ENCODE measurements at regions not wholly inside any gene's neighbourhood (a gene's known extent, or its start where the extent isn't known, plus 50 kb on each side); places are given as distances from the start of the nearest gene placed in this dataset.

DNA sequence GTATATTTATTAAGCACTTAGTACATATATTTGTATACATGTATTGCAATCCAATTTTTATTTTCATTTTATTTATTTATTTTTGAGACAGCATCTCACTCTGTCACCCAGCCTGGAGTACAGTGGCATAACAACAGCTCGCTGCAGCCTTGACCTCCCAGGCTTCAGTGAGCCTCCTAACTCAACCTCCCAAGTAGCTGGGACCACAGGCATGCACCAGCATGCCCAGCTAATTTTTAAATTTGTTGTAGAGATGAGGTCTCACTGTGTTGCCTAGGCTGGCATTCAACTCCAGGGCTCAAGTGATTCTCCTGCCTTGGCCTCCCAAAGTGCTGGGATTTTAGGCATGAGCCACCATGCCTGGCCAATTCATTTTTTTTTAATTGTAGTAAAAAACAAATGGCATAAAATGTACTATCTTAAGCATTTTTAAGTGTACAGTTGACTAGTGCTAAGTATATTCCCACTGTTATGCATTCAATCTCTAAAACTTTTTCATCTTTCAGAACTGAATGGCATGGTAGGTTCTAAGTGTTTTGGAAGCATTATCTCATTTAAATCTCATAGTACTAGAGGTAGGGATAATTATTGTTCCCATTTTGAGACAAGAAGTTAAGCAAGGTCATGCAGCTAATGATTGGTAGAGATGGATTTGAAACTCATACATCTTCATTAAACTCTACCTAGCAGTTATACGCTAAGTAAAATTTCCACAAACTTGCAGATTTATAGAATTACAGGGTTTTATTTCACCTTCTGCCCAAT is 264.0 kb upstream of the NFE2L3 start:
- DNase-seq (ENCODE audit: extremely low read depth, low read depth): no peak

DNA sequence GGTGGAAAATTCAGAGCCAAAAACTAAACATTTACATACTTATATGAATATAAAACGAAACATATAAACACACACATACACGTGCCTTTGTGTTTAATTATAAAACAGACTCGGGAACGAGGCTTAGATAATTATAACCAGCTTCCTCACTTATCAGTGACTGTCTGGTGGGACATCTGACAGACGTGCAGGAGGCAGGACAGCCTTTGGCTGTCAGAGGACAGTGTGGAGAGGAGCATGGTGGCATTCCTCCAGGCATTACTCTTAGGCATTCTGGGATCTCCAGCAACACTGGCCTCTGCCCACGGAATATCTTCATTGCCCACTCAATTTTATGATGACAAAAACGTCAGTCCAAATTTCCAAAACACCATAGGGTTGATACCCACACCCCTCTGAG is 262.2 kb upstream of the NFE2L3 start:
- no peak for DNase-seq (ENCODE audit: extremely low read depth, low read depth)

DNA sequence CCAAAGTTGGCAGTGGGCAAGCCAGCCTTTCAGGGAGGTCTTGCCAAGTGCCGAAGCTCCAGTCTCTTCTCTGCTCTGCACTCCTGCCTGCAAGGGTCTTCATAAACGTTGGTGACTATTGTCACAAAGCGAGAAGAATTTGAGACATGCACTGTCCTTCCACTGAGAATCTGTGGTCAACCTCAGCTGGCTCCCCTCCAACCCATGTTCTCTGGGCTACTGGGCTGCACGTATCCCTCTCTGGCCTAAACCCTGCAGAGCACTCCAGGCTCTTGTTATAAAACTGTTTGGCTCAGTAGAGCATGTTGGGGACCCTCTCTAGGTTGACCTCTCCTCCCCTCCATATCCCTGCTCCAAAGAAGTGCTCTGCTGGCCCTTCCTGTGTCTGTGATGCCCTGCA is 260.4 kb upstream of the NFE2L3 start:
- no peak for DNase-seq (ENCODE audit: extremely low read depth, low read depth)

DNA sequence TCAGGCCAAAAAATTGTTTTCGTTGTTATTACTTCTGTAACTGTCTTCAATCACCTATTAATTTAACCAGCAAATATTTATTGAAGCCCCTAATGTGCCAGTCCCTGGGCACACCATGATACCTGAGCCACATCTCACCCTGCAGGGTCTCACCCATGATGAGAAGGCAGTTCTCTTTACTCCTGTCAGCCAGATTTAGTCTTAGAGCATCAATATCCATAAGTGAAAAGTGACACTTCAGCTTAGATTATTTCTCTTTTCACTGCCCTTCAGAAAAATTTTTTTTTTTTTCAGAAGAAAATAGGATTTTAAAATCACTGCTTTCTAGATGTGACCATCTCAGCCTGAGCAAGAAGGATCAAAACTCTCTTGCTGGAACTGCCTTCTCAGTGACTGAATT is 258.6 kb upstream of the NFE2L3 start:
- DNase-seq (ENCODE audit: extremely low read depth, low read depth): no peak

DNA sequence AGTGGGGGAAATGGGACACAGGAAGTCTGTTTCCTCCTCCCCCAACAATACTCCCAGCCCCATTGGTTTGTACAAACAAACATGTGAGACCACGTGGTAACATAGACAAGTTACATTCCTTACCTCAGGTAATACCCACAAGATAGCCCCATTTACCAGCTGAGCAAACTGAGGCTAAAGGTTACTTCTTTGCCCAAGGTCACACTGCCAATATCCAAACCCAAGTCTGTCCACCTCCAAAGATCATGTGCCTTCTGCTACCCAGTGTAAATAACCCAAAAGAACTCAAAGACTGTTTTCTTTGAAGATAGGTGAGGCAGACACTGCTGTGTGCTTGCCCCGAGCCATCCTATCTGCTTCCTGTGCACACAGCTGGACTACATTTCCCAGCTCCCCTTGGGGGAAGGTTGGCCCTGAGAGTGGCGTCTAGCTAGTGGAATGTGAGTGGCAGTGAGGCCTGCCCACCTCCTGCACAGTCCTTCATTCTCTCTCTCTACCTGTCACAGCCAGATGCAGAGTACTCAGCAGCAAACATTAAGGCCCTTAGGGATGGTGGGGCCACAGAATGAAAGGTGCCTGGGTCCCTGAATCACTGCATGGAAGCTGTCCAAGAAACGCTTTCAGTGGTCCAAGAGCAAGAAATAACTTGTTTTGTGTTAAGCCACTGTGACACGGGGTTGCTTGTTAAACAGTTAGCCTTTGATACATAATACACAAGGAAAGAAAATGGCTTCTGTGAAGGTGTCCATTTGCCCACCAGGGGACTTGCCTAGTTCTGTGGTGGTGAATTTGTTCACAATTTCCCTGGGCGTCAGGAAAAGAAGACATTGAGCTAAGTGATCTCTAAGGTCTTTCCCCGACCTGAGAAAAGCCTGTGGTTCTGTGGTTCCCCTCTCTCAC is 257.7 kb upstream of the NFE2L3 start:
- peak; percentile 38 for DNase-seq (ENCODE audit: extremely low read depth, low read depth)

DNA sequence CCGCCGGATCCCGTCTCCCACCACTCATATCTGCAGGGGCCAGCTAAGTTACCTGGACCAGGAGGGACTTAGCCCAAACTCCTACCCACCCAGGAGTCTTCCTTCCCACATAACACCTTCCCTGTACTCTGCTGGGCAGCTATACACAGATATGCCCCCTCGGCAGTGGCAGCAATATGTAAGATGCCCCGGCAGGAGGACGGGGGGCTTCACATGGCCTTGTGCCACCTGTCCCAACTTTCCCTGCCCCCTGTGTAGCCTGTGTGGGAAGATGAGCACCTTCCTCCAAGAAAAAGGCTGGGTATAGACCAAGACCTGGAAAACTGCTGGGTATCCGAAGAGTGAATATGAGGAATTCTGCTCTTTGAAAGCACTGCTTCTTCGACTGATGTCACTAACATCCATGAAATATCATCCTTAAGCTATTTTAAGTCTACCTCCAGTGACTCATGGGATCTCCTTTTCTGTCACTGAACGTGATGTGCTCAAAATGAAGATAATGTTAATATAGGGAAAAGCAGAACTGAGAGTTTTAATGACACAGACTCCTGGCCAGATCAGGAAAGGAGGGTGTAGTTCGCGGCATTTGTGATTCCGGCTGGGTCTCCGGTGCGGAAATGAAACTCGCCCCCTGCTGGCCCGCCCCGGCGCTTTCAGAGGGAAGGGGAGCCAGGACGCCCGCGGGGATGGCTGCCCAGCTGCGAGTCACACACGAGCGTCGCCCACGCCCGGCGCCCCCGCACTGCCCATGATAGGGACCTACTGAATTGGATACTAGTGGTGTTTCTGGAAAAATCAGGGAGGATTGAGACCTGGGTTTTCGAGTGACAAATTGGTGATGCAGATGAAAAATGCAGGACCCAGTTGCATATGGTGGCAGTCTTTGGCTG is 256.9 kb upstream of the NFE2L3 start:
- DNase-seq (ENCODE audit: extremely low read depth, low read depth): peak; percentile 47

DNA sequence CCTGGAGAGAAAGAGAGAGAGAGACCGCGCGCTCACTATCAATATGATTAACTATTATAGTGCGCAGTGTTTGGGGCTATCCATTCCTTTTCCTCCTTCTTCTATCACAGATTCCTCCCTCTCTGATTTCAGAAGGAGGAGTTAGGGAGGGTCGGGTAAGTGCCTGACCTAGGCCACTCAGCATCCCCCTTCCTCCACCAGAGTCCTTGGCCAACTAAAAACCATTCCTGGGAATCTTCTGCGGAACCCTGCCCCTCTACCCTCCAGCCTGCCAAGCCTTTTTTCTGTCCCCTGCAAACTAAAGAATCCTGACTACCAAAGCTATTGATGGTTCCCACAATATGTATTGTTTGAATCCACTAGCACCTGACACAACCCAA is 256.2 kb upstream of the NFE2L3 start:
- DNase-seq (ENCODE audit: extremely low read depth, low read depth): no peak

DNA sequence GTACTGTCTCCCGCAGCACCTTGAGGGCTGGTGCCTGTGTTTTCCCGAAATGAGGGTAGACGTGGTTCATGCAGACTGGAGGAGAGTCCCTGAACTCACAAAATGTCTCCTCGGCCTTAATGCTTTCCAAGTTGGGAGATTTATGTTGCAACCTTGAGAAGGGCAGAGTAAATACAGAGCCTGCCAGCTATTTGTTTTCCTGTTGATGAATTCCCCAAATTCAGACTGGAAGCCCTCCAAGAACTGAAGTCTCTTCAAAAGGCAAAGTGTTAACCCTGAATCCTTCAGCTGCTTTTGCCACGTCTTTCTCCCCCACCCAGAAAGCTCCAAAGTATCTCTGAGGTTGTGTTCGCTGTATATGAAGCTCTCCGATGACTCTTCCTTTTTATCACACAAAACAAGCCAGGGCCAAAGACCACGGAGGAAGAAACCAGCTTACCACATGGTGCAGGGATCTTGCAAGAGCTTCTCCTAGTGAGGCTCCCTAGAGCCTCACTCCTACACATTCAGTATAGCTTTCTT is 254.7 kb upstream of the NFE2L3 start:
- no peak for DNase-seq (ENCODE audit: extremely low read depth, low read depth)

DNA sequence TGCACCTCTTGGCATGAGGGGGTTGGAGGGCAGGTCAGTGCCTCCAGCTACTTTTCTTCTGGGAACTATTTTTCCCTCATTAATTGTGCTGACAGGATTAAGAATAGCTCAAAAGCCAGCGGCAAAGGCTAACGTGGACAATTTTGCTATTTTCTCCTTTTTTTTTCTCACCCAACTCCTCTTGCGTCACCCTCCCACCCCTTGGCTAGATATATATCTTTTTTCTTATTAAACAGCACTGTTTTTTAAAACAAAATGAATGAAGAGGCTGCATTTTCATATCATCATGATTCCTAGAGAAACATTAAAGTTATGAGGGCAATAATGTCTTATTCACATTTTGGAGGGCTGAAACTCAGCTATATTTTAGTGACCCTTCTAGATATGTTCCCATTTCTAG is 251.8 kb upstream of the NFE2L3 start:
- DNase-seq (ENCODE audit: extremely low read depth, low read depth): no peak

DNA sequence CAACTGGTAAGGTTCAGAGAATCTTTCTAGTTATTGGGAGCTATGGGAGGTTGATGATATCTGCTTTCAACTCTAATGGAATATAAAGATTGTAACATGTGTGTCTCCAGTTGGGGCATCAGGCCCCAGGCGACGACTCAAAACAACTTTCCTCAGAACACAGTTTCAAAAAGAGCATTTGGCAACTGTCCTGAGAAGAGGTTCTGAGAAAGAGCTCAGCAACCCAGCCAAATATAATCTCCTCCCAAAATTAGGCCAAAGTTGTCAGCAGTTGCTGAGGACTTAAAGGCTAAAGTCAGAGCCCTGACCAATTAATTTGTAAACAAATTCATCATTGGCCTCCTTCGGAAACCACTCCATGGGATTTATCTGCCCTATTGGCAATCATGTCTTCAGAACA is 251.1 kb upstream of the NFE2L3 start:
- DNase-seq (ENCODE audit: extremely low read depth, low read depth): no peak

DNA sequence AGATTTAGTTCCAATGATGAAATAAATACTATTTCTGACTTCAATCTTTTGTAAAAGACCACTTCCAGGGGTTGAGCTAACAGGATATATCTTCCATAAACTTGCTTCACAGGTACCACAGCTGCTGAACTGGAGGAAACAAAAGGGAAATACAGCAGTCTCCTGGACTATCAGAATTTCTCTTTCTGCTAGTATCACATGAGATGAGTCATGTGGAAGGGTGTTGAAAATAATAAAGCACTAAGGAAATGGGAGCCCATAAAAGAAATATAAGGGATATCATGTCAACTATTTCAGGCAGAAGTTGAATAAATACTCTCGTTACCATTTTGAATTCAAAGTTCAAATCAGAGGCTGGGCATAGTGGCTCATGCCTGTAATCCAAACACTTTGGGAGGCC is 250.3 kb upstream of the NFE2L3 start:
- no peak for DNase-seq (ENCODE audit: extremely low read depth, low read depth)

DNA sequence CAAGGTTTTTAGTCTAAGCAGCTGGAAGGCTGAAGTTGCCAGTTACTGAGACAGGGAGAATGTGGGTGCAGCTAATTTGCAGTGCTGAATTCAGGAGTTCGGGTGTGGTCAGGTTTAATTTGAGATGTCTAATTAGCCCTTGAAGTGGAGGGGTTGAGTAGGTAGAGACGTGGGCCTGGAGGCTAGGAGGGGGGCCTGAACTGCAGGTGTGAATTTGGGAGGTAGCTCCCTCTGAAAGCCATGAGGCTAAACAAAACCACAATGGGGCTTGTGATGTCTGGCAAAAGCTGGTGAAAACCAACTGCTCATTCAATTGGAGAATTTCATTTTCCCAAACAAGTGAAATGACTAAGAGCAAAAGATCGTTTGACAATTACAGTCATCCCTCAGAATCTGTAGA is 246.0 kb upstream of the NFE2L3 start:
- no peak for DNase-seq (ENCODE audit: extremely low read depth, low read depth)

DNA sequence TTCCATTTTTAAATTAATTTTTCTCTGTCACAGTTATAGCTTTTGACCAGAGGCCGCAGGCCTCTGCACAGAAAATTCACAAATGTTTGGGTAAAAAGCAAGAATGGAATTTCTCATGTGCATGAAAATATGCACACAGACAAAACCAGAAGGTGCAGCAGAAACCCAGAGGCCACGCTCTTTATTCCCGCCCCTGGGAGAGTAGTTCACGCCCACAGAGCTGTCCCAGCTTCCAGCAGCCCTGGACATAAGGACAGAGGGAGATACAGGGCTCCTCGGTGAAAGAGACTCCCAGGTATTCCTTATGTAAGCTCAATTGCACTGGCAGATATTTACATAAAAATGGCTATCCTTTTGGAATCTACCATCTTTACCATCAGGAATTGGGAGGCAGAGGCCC is 245.2 kb upstream of the NFE2L3 start:
- DNase-seq (ENCODE audit: extremely low read depth, low read depth): peak; percentile 60

DNA sequence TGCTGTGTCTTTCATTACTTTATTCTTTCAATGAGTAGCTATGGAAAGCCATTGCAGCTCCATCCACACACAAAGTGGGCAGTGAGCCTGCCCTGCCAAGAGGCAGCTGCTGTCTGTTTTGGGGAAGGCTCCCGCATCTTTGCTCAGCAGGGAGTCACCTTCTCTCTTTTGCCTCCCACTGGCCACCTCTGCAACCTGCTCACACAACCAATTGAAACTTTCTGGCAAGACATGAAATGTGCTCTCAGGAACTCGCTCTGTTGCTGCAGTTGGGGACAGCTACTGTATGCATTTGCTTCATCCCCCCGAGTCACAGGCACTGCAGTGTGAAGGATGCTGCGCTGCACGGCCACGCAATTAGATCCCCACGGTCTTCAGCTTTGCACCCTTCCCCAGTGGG is 244.8 kb upstream of the NFE2L3 start:
- DNase-seq (ENCODE audit: extremely low read depth, low read depth): no peak

DNA sequence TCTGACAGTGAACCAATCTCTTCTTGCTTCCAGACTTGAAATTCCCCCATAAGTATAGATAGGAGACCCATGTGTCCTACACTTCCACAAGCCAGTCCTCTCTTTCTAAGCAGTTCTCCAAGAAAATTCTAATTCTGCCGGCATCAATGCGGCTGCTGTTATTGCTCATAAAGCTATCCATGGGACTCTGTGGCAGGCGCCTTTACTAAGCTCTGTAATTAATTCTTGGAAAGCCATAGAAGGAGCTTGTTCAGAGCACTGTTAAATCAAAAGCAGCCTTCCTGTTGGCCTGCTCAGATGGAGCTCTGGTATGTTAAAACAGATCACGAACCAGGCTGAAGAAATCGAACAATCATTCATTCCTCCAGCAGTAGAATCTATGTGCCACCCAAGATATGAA is 244.3 kb upstream of the NFE2L3 start:
- no peak for DNase-seq (ENCODE audit: extremely low read depth, low read depth)

DNA sequence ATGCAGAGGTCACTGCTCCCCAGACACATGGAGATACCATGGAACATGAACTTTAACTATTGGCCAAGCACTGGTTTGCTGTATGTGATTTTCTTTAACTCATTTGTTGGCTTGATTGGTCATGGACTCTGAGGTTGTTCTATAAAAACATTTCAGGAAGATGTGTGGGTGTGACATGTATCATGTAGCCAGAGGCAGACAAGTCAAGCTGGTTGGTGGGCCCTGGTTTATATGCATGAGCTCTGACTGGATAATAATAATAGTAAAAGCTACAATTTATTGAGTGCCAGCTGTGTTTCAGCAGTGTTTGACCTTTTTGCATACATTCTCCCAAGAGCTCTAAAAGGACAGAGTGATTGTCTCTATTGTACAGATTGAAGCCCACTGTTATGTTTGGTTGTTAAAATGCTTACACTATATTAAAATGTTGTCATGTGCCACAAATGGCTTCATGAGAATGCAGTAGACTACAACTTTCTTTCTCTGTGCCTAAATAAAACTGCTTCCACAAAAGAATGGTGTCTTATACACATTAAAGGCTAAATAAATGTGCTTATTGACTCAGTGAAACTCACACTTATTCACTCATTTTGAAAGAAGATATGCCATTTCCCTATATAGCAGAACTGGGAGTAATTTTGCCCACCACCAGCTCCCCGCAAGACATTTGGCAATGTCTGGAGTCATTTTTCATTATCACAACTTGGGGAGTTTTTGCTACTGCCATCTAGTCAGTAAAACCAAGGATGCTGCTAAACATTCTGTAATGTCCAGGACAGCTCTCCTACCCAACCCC is 243.6 kb upstream of the NFE2L3 start:
- DNase-seq (ENCODE audit: extremely low read depth, low read depth): no peak

DNA sequence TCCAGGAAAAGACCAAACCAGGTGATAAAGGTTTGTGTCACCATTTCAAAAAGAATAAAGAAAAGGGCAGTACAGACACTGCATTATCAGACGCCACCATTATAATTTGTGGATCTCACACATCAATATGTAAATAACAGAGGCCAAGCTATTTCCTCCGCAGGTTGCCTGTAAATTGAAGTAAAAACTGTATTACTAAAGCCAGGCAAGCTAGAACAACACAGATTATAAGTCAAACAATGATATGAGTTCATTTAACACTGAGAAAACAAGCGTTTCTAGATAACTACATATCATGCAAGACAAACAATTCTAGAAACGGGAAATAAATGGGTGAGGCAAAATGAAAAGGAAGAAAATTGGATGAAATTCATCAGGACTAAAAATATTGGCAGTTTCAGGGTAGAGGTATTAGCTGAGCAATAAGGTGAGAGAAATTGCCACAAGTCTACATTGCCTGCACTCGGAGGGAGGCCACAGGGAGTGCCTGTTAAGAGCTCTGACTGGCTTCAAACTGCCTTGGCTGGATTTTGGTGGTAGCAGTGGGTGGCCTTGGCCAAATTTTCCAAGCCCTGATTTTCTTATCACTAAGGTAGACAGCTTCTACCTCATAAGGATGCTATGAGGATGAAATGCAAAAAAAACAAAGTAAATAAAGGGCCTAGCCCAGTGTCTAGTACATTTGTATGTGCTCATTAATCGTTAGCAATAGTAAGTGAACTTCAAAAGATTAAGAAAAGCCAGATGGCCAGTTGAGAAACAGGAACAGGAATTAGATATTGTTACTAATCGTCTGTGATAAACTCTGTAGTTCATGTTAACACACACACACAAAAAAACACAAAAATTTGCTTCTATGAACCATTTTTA is 240.0 kb upstream of the NFE2L3 start:
- DNase-seq (ENCODE audit: extremely low read depth, low read depth): no peak

DNA sequence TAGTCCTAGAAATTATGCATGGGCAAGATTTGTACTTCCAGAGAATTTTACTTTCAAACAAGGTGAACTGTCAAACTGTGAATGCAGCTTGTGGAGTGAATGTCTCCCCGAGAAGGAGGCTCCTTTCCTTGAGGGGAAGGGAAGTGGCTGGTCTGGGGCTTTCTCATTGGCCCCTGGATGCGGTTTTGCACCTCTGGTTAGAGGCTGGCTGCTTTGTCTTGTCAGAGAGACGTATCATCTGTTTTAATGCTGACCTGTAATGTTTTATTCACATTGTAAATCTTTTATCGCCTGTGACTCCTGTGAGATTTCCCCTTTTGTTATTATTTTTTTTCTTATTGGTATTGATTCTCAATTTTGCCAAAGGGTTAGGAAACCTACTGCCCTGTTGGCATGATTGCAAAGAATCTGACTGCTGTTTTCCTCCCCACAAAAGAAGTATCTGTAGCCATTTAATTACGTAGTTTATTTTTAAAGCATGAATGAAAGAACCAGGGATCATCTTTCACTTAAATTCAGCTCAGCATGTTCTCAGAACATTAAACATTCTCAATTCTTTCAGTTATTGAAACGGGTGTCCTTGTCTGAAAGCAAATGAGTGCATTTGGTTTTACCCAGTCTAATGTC is 238.3 kb upstream of the NFE2L3 start:
- no peak for DNase-seq (ENCODE audit: extremely low read depth, low read depth)

DNA sequence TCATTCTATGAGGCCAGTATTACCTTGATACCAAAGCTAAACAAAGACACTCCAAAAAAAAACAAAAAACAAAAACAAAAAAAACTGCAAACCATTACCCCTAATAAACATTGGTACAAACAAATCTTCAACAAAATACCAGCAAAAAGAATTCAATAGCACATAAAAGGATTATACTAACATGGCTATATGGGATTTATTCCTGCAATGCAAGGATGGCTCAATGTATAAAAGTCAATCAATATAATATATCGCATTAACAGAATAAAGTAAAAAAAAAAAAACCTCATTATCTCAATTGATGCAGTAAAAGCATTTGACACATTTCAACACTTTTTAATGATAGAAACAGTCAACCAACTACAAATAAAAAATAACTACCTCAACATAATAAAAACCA is 233.3 kb upstream of the NFE2L3 start:
- DNase-seq (ENCODE audit: extremely low read depth, low read depth): no peak
